HG03354 (cell line): ENCODE measurements at regions not wholly inside any gene's neighbourhood (a gene's known extent, or its start where the extent isn't known, plus 50 kb on each side); places are given as distances from the start of the nearest gene placed in this dataset.

Experiments used
- ATAC-seq: cut with Tn5 transposase; IDR thresholded peaks from one replicate; pipeline ENCODE4 v1.9.1; 2021; ENCODE audit warnings: mild to moderate bottlenecking; ENCODE audit not compliant: unreplicated experiment, poor library complexity, severe bottlenecking

DNA sequence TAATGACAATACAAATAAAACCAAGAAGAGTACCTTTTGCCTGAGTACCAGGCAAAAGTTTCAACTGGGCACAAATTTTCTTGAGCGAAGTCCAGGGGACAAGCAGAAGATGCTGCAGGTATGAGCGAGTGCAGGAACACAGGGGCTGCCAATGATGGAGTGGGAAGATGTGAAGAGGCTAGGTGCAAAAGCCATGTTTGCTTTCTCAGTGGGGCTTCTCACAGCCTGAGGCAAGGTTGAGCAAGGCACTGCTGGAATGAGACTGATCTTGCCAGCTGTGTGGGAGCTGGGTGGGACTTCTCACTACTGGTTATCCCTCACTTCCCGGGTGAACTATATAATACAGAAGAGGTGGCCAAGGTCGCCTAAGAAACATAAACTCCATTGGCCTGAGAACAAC lies 1200.7 kb downstream of the SLITRK1 start:
- ATAC-seq, result no peak

DNA sequence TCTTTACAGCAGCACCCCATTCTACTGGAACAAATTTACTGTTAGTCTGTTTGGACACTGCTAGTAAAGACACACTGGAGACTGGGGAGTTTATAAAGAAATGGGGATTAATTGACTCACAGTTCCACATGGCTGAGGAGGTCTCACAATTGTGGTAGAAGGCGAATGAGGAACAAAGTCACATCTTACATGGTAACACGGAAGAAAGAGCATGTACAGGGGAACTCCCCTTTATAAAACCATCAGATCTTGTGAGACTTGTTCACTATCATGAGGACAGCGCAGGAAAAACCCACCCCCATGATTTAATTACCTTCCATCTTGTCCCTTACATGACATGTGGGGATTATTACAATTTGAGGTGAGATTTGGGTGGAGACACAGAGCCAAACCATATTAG lies 1204.2 kb downstream of the SLITRK1 start:
- no peak for ATAC-seq

DNA sequence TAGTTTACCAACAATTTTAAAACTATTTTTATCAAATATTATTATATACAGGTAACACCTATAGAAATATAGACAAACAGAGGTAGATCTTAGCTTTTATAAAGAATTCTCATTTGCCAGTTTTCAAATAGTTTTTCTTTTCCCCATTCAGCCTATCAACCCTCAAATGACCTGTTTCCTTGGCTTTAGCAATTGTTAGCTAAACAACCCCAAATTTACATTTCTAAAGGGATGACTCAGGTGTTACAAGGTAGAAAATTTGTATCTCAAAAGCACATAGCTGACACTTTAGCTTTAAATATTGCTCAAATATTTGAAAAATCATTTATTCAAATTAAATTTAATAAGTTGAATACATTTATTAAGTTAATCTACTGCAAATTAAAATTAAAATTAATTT lies 1207.2 kb downstream of the SLITRK1 start:
- no peak for ATAC-seq

DNA sequence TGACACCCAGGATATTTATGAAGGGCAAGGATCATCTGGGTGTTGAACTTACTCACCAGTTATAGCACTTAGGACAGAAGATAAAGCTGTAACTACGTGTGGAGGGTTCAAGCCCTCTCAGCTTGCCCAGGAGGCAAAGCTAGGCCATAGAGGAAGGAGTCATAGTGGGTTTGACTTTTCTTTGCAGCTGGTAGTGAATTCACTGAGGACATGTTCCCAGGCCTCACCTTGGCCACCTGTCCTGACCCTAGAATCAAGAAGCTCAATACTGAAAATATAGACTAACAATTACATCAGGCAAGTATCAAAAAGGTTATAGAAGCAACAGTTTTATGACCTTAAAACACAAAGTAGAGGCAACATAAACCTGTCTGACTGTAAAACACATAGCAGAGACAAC lies 1207.7 kb downstream of the SLITRK1 start:
- ATAC-seq, result no peak

DNA sequence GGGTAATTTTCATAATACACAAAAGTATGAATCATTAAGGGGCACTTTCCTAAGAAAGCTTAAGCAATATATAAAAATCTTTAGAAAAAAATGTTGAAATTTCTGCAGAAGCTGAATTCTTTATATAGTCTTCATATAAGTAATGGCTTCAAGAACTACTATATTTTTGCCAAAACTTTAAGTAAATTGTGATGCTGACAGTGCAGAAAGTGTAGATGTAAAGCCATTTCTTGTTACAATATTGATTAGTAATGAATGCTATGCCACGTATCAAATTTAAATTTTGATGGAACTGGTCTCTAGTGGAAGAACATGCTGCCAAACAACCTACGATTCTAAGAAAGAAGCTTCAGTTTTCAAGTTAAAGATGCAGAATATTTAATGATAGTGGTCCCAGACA lies 1210.0 kb downstream of the SLITRK1 start:
- no peak for ATAC-seq

DNA sequence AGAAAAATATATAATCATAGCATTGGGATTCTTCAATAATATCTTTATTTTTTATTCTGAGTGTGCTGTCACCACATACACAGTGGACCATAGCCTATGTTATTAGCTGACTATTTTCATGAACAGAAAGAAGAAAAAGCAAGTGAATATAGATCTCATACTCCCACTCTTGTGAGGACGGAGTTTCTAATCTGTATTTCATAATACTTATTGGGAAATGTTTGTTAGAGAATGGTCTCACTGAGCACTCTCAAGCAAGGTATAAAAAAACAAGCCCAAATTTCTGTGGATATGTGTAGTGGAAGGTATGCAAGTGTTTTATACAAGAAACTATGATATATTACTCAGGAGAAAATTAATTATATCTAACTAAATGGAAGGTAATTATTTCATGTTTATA lies 1218.1 kb downstream of the SLITRK1 start:
- no peak for ATAC-seq

DNA sequence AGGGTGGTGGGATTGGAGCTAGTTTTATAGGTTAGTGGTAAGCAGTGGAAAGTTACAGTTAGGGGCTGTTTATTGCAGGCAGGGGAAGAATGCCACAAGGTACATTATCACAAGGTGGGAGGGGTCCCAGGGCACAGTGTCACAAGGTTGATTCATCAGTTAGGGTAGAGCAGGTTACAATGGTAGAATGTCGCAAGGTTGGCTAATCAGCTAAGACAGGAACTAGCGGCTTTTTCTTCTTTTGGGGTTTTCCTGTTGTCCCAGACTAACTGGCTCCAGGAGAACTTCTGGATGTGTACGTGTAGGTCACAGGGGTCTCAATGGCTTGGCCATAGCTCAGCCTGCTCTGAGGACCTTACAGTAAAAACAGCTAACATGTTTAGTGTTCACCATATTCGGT lies 1221.1 kb downstream of the SLITRK1 start:
- ATAC-seq, result no peak

DNA sequence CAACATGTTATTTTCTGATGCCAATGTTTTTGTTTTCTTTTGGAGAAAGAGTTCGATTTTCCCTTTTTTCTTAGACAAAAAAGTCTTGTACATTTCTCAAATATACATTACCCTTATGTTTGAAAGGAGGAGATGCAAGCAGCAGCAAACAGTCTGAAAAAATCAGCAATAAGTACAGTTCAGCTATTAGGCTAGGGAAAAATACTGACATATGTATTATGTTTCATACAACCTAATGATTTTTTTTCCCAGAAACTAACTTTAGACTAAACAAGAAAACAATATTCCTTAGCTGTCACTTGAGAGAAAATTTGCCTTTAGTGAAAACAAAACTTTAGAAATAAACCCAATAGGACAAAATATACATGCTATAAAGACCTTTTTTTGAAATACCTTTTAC lies 1223.5 kb downstream of the SLITRK1 start:
- no peak for ATAC-seq

DNA sequence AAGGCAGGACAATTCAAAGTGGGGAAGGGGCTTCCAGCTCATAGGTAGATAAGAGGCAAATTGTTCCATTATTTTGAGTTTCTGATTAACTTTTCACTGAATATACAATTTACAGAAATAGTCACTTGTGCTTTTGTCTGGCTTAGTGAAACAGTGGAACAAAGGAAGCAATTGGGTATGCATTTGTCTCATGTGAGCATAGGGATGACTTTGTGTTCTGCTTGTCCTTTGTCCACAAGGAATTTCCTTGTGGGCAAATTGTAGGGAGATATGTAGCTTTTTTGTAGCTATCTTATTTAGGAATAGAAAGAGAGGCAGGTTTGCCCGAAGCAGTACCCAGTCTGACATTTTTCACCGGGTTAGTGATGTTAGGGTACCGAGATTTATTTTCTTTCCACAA lies 1224.8 kb downstream of the SLITRK1 start:
- no peak for ATAC-seq

DNA sequence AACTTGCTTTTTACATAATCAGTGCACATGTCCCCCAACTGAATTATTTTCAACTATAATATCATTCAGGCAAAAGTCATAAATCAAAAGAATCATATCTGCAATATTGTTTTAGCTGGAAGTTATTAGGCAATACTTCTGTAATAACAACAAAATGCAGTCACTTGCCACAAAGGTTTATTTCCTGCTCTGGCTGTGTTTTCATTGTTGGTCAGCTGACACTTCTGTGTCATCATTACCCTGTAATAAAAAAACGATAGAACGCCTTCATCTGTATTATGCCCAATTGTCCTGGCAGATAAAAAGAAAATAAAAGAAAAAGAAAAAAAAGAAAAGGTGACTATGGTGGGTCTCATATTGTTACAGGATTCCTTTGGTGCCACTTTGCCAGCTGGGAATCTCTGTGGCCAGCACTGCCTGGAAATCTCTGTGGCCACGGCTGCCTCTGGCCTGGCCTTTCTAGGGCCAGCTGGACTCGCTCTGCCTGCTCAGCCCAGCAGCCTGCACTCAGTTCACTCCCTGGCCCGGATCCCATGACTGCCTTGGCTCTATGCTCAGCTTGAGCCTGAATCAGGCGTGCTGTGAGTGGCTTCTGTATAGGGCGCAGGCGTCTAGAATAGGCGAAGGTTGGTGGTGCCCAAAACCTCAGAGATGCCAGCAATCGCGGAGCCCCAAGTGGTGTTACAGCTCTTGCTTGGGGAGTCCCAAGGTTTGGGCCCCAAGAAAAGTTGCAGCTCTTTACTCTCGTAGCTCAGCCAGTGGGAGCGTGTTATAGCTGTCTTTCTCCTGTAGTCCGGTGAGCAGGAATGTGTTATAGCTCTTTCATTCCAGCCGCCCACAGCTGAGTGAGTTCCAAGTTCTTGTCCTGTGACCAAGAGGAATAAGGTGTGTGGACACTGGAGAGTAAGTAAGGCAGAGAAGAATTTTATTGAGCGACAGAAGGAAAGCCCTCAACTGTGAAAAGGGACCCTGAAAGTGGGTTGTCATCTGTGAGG lies 1227.1 kb downstream of the SLITRK1 start:
- ATAC-seq, result no peak

DNA sequence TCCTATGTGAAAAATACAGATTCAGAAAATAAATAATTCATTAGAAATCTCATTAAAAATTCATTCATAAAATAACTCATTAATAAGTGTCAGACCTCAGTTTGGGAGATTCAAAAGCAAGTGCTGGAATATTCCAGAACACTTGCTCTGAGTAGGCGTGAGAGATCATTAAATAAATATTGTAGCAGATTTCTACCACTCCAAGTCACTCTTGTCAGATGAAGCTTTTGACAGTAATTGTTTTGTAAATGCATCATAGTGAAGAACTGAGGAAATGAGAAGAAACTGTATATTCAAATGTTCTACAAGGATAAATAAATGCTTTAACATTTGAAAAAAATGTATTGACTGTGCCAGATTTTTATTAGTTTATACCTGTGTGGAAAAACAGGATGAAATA lies 1228.1 kb downstream of the SLITRK1 start:
- no peak for ATAC-seq

DNA sequence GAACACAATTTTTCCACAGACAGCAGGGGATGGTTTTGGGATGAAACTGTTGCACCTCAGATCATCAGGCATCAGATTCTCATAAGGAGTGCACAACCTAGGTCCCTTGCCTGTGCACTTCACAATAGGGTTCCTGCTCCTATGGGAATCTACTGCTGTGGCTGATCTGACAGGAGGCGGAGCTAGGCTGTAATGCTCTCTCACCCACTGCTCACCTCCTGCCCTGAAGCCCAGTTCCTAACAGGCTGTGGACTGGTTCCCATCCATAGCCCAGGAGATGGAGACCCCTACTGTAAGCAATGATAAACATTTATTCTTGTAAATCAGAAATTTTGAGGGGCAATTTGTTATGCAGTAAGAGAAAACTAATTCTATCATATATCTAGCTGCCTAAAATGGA lies 1234.7 kb downstream of the SLITRK1 start:
- ATAC-seq, result no peak

DNA sequence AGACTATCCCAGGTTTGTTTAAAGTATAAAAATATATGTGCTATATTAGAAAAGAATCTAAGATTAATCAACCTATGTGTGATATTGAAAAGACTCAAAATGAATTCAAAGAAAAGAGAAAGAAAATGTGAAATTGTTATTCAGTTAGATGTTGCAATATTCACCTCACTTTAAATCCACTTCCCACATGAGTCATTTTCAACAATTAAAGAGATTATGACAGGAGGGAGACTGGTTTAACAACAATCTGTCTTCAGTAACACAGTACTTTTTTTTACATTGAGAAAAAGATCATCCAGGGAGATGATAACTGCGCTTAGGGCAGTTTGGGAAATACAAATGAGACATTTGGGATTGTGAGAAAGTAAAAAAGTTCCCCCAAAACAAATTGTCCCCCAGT lies 1246.2 kb downstream of the SLITRK1 start:
- ATAC-seq, result no peak

DNA sequence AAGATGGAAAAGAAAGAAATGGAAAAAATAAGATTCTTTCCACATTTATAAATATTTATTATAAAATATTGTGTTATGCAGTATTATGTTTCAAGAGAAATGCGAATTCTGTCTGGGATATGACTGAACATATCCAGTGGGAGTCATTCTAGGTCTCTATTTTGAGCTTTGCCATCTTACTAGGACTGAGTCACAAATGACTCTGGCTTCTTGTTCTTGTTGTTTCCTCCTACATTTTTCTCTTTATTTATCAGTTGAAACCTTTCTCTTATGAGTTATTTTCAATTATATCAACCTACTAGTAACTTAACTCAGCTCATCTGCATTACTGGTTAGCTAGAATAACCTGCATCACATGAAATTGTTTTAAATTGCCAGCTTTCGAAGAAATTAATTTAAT lies 1247.3 kb downstream of the SLITRK1 start:
- no peak for ATAC-seq

DNA sequence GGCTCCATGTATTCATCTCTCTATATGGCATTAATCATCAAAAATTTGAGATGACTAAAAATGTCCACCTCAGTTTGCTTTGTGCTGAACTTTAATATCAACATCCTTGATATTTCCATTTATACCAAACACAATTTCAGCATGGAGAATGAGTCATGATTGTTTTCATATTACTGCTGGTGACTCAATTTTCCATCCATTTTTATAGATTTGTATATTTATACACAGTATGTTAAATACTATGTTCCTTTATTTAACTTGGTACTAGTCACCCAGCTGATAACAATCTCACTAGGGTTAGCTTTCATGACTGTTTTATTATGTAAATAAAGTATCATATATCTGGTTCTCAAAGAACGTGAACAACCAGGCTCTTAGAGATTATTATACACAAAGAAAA lies 1255.1 kb downstream of the SLITRK1 start:
- no peak for ATAC-seq

DNA sequence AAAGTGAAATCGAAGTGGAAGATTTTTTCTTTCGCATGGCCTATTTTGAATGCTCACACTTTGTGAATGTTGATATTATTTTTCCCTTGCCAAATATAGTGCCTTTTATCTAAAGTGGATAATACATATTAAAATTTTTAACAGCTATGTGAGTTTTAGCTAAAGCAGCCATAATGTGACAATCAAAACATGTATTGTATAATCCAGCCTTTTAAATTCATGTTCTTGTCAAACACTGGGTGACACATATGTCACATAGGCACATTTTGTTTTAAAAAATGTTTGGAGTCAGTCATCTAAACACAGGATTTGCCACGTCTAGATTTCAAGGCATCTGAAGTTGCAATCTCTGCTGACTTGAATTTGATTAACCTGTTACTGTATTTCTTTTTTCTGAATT lies 1256.6 kb downstream of the SLITRK1 start:
- no peak for ATAC-seq

DNA sequence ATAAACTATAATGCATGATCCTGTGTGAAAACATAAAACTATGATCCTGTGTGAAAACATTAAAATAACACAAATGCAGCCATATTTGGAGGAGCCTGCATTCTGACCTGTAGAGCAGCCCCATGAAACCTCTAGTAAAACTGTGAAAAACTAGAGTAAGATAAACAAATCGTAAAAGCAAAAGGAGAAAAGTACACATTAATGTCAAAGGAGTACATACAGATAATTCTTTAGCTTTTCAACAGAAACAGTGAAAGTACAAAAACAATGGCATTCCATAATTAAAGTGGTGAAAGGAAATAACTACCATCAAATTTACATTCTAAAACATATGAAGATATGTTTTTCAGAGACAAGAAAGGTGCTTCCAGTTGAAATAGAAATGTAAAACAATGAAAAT lies 1267.2 kb downstream of the SLITRK1 start:
- no peak for ATAC-seq

DNA sequence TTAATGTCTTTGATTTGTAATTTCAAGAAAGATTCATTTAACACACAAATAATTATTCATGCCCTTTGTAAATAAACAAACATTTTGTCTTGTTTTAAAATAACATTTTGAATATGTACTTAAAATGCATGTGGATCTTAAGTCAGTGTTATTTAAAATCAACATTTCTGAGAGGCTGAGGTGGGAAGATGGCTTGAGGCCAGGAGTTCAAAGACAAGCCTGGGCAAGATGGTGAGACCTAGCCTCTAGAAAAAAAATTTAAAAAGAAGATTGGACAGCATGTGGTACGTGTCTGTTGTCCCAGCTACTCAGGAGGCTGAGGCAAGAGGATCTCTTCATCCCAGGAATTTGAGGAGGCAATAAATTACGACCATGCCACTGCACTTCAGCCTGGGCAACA lies 1268.2 kb downstream of the SLITRK1 start:
- no peak for ATAC-seq

DNA sequence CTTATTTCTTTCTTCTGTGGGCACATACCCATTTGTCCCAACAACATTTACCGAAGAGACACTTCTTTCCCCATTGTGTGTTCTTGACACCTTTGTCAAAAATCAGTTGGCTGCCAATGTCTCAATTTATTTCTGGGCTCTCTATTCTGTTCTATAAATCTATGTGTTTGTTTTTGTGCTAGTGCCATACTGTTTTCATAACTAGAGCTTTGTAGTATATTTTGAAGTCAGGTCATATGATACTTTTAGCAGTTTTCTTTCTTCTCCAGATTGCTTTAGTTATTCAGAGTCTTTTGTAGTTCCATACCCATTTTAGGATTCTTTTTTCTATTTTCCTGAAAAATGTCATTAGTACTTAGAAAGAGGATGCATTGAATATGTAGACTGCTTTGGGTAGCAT lies 1276.3 kb downstream of the SLITRK1 start:
- ATAC-seq, result no peak

DNA sequence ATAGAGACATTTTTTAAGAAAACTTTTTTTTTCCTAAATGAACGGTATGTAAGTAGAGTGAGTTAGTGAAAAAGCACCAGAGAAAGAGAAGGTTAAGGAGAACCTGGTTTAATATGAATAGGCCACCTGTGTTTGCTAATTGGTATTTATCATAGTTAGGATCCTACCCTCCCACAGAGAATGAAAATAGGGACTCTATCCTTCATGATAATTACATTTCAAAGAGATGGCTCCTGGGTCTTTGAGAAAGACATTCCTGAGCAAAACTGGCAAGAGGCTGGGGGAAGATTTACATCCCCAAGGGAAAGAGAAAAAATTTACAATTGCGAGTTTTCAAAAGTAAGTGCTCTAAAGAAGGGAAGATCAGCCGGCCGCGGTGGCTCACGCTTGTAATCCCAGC lies 1284.5 kb downstream of the SLITRK1 start:
- no peak for ATAC-seq

DNA sequence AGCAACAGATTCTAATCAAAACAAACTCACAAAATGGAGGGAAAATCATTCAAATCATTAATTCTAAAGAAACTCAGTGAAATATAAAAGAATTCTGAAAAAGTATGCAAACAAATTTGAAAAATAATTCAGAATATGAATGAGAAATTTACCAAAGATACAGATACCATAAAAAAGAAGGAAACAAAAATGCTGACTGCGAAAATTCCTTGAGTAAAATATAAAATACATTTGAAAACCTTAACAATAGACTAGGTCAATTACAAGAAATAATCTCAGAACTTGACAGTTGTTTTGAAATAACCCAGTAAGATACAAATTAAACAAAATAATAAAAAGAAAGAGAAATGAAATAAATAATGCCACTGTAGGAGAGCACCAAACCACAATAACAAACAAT lies 1289.0 kb downstream of the SLITRK1 start:
- no peak for ATAC-seq

DNA sequence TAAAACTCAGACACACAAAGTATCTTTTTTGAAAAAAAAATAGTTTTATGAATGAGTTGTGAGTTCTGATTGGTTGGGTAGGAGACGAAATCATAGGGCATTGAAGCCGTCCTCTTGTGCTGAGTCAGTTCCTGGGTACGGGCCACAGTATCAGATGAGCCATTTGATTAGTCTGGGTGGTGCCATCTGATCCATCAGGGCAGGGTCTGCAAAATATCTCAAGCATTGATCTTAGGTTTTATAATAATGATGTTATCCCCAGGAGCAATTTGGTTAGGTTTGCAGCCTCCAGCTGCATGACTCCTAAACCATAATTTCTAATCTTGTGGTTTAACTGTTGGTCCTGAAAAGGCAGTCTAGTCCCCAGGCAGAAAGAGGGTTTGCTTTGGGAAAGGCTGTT lies 1310.6 kb downstream of the SLITRK1 start:
- ATAC-seq, result no peak
